ENCODE measurements at regions not wholly inside any gene's neighbourhood (a gene's known extent, or its start where the extent isn't known, plus 50 kb on each side); places are given as distances from the start of the nearest gene placed in this dataset.

GRCh38 chr7:10696064-10696463, 277.6 kb upstream of the PHF14 start (continued):
- no peak for TF ChIP-seq ZNF138 (tag by site-specific recombination; IDR thresholded peaks at IDR 0.05; ENCODE audit: borderline replicate concordance)
- TF ChIP-seq ZNF76 (tag by site-specific recombination; IDR thresholded peaks at IDR 0.05; ENCODE audit: borderline replicate concordance, low read depth): no peak
- TF ChIP-seq ZNF830 (tag by site-specific recombination; IDR thresholded peaks at IDR 0.05; ENCODE audit: low read depth): no peak
- no peak for TF ChIP-seq RBAK (tag by site-specific recombination; IDR thresholded peaks at IDR 0.05)
- no peak for TF ChIP-seq ZBTB20 (tag by site-specific recombination; IDR thresholded peaks at IDR 0.05)
- no peak for TF ChIP-seq SP2 (tag by site-specific recombination; IDR thresholded peaks at IDR 0.05)
- TF ChIP-seq BCL11A (tag by site-specific recombination; IDR thresholded peaks at IDR 0.05; ENCODE audit: low read depth): no peak
- no peak for TF ChIP-seq ZBTB1 (tag by site-specific recombination; IDR thresholded peaks at IDR 0.05)

GRCh38 chr7:10703059-10703458, 270.6 kb upstream of the PHF14 start:
- no peak overlapping the region for H3K27ac ChIP-seq (ENCODE audit: extremely low read depth, low read depth, low read length)
- H3K9me3 ChIP-seq (ENCODE audit: control insufficient read depth, insufficient read depth, low read depth, low read length): no peaks in the 10 kb centered on the region
- POLR2A ChIA-PET: no interaction called here
- H3K4me1 ChIP-seq (ENCODE audit: control insufficient read depth, insufficient read depth, low read length): 0 out of 2 replicates have a peak, but pooled peaks cover 3% of the 10 kb centered on the region
- no peak for TF ChIP-seq ZNF658 (tag by site-specific recombination; IDR thresholded peaks at IDR 0.05)
- TF ChIP-seq ZNF837 (tag by site-specific recombination; IDR thresholded peaks at IDR 0.05): no peak
- TF ChIP-seq ZBTB10 (tag by site-specific recombination; IDR thresholded peaks at IDR 0.05): no peak
- no peak for TF ChIP-seq REST (tag by site-specific recombination; IDR thresholded peaks at IDR 0.05)
- no peak for TF ChIP-seq ZNF707 (tag by site-specific recombination; IDR thresholded peaks at IDR 0.05)
- TF ChIP-seq ZNF48 (tag by site-specific recombination; IDR thresholded peaks at IDR 0.05): no peak
- TF ChIP-seq ZNF133 (tag by site-specific recombination; IDR thresholded peaks at IDR 0.05): no peak
- no peak for TF ChIP-seq ZNF426 (tag by site-specific recombination; IDR thresholded peaks at IDR 0.05)
- TF ChIP-seq ZNF660 (tag by site-specific recombination; IDR thresholded peaks at IDR 0.05): no peak
- no peak for TF ChIP-seq PRDM4 (tag by site-specific recombination; IDR thresholded peaks at IDR 0.05)
- no peak for TF ChIP-seq ZNF174 (tag by site-specific recombination; IDR thresholded peaks at IDR 0.05)
- TF ChIP-seq ZNF138 (tag by site-specific recombination; IDR thresholded peaks at IDR 0.05; ENCODE audit: borderline replicate concordance): no peak
- no peak for TF ChIP-seq ZNF626 (tag by site-specific recombination; IDR thresholded peaks at IDR 0.05)
- H3K36me3 ChIP-seq (ENCODE audit: control insufficient read depth in 2 of 2, insufficient read depth in 1 of 2, low read length in 2 of 2): no peaks in the 10 kb centered on the region
- no peak overlapping the region for H3K4me3 ChIP-seq (ENCODE audit: low read depth, low read length)
- CTCF ChIA-PET: interaction anchor here (0.6 to 1.1 kb wide), 2 partner anchors 121 to 186 kb away, joined by 3 to 5 read pairs; no protein-coding TSS in a partner anchor

Data from HEK293 (cell line).